ENCODE measurements at regions not wholly inside any gene's neighbourhood (a gene's known extent, or its start where the extent isn't known, plus 50 kb on each side); places are given as distances from the start of the nearest gene placed in this dataset.

GRCh38 chr9:111728143-111728542 lies 66.6 kb downstream of the SHOC1 start:
- H3K9me1 ChIP-seq (ENCODE audit: control insufficient read depth, insufficient read depth, low read length), result no peaks in the 10 kb centered on the region
- H3K4me2 ChIP-seq (ENCODE audit: insufficient read depth, low read length), result no peak overlapping the region
- H3K79me2 ChIP-seq (ENCODE audit: control insufficient read depth, insufficient read depth, low read length), result no peaks in the 10 kb centered on the region
- DNase-seq (ENCODE audit: extremely low read depth in 1 of 4, low spot score in 3 of 4) (no peak), FAIRE-seq (no peak), ATAC-seq (no peak)
- BruUV-seq (replicated peaks), result no TSS peak
- intact Hi-C loops (cut with micrococcal nuclease) (loop anchor here (10.0 kb wide), 1 partner anchor 133 kb away; the partner anchor contains the start of gene PTGR1), in situ Hi-C loops (cut with MboI) (no loop called here)
- H3K4me3 ChIP-seq, result no peak overlapping the region
- H4K20me1 ChIP-seq (replicated peaks; ENCODE audit: control insufficient read depth, insufficient read depth, low read length), result no peaks in the 10 kb centered on the region
- no peaks in the 10 kb centered on the region for H3K36me3 ChIP-seq (ENCODE audit: control insufficient read depth, insufficient read depth, low read length)
- H3K4me1 ChIP-seq (replicated peaks in 1 of 2; ENCODE audit: control insufficient read depth in 2 of 2, insufficient read depth in 2 of 2, low read length in 2 of 2), result no peaks in the 10 kb centered on the region
- CTCF ChIA-PET (ENCODE audit: low intra/inter-chr PET ratio), result no interaction called here
- POLR2A ChIA-PET, result no interaction called here
- no peak overlapping the region for H2AFZ ChIP-seq (ENCODE audit: low read depth, low read length)
- H3K9ac ChIP-seq (ENCODE audit: insufficient read depth in 1 of 2, low read depth in 2 of 2, low read length in 2 of 2), result no peak overlapping the region
- 0 out of 2 replicates have a peak, but pooled peaks cover 1% of the 10 kb centered on the region for H3K9me3 ChIP-seq (replicated peaks; ENCODE audit: control insufficient read depth, insufficient read depth, low read depth, low read length)
- H3K27me3 ChIP-seq (ENCODE audit: control insufficient read depth in 2 of 2, insufficient read depth in 2 of 2, low read length in 2 of 2), result no peaks in the 10 kb centered on the region
- TF ChIP-seq ZNF280A (IDR thresholded peaks at IDR 0.05; ENCODE audit: low read depth, partially characterized antibody) (no peak), ZNF23 (CRISPR knock-in tag; IDR thresholded peaks at IDR 0.05) (no peak), TEAD4 (IDR thresholded peaks at IDR 0.05; ENCODE audit: low read length) (no peak), TEAD4 (CRISPR knock-in tag; IDR thresholded peaks at IDR 0.05; ENCODE audit: borderline replicate concordance) (no peak), SNIP1 (IDR thresholded peaks at IDR 0.05; ENCODE audit: low read depth) (no peak), USF1 (CRISPR knock-in tag; IDR thresholded peaks at IDR 0.05) (no peak)
- H3K27ac ChIP-seq (ENCODE audit: extremely low read depth, low read depth, low read length), result no peak overlapping the region
